ENCODE measurements at regions not wholly inside any gene's neighbourhood (a gene's known extent, or its start where the extent isn't known, plus 50 kb on each side); places are given as distances from the start of the nearest gene placed in this dataset.

DNA sequence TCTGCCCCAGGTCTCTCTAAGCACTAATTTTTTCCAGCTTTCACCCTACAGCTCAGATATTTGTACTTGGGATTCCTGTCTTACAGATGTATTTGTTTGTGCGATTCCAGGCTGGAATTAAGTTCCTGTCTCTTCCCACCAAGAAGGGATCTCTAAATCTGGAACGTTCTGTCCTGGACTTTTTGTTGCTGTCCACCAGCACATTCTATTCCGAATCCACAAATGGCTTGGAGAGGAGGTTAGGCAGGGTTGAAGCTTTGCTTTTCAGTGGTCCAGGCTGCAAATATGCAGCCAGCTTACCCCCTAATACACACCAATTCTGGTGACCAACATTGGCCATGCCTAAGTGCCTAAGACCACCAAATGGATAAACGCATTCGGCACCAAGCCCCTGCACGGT, 315.0 kb downstream of the TNS1 start:
- no peak for DNase-seq

- no peak for DNase-seq
Measured at GRCh38 chr2:217685255-217685605, 317.6 kb downstream of the TNS1 start.

DNA sequence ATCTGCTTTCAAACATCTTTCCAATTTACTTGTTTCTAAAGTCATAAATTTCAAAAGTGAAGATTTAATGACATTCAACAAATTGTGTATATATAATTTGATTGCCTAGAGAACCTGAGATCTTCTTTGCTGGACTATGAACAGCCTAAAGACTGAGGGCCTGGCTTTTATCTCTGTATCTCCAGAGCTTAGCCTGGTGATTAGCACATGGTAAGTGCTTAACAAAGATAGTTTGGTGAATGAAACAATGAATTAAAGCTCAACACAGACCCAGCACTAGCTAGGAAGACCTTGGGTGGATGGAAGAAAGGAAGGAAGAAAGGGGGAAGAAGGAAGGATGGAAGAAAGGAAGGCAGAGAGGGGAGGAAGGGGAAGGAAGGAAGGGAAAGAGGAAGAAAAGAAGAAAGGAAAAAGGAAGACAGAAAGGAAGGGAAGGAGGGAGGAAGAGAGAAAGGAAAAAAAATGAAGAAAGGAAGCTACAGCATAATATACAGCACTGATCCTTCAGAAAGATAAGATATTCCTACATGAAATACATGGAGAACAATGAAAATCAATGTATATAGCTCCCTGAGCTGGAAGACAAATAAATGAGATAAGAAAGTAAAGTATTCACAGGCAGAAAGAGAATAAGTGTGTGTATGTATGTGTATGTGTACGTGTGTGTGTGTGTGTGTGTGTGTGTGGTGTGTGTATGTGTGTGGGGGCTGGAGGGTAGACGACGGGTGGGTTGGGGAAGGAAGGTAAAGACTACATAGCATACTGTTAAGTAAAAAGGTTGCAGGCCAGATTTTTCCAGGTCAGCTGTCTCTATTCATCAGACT, 318.2 kb downstream of the TNS1 start:
- no peak for DNase-seq

GRCh38 chr2:217683106-217683870, 319.5 kb downstream of the TNS1 start:
- no peak for DNase-seq

GRCh38 chr2:217681791-217682190, 321.0 kb downstream of the TNS1 start:
- no peak for DNase-seq

GRCh38 chr2:217680381-217680780, 322.4 kb downstream of the TNS1 start:
- DNase-seq = no peak

DNA sequence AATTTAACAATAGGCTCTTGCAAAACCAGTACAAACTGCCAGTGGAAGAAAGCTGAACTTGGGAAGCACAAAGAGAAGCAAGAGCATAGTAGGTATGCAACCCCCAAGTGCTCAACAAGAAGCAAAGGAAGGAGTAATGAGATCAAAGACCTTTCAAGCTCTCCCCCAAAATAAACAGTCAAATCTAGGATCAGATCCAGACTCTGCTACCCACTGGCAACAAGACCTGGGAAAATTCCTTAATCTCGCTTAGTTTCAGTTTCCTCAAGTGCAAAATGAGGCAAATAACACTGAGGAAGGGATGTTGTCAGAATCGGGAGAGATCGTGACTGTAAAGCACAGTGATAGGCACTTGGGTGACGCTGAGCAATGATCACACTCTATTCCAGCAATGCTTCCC, 329.2 kb downstream of the TNS1 start:
- no peak for DNase-seq

GRCh38 chr2:217672472-217672871, 330.3 kb downstream of the TNS1 start:
- no peak for DNase-seq

- no peak for DNase-seq
Measured at GRCh38 chr2:217671871-217672270, 330.9 kb downstream of the TNS1 start.

DNA sequence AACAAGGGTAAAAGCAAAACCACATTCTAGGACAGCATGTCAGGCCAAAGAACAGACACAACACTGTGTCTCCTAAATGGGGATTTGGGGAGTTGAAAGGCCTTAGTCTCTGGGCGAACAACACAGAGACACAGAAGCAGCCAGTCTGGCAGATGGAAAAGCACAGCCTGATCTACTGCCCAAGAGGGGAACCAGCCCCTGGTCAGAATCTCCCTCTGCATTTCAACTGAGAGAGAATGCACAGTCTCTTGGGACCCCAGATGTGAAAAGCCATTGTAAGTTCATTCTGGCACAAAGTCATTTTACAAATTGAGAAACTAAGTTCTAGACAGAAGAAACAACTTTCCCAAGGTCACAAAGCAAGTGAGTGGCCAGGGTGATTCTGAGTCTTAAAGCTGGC, 331.7 kb downstream of the TNS1 start:
- DNase-seq = no peak

- DNase-seq = no peak
Measured at GRCh38 chr2:217669831-217670230, 333.0 kb downstream of the TNS1 start.

DNA sequence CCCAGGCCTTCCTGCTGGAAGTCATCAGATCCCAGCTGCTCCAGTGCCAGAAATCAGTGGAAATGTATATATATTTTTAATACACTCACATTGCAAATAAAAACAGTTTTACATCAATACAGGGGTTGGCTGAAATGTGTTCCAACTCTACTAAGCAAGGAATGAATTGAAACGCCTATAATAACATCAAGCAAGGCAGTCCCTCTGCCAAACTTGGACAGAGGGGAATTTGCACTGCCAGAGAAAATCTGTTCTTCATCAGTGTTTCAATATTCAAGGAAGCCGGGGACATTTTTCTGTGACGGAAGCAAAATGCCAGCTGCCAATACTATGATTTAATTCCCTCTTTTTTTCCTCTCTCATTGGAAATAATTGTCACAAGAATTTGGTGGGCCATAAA, 335.3 kb downstream of the TNS1 start:
- no peak for DNase-seq

- DNase-seq = no peak
Measured at GRCh38 chr2:217667035-217667434, 335.8 kb downstream of the TNS1 start.

GRCh38 chr2:217666338-217666737, 336.5 kb downstream of the TNS1 start:
- DNase-seq = no peak

GRCh38 chr2:217664761-217665160, 338.0 kb downstream of the TNS1 start:
- DNase-seq = no peak

DNA sequence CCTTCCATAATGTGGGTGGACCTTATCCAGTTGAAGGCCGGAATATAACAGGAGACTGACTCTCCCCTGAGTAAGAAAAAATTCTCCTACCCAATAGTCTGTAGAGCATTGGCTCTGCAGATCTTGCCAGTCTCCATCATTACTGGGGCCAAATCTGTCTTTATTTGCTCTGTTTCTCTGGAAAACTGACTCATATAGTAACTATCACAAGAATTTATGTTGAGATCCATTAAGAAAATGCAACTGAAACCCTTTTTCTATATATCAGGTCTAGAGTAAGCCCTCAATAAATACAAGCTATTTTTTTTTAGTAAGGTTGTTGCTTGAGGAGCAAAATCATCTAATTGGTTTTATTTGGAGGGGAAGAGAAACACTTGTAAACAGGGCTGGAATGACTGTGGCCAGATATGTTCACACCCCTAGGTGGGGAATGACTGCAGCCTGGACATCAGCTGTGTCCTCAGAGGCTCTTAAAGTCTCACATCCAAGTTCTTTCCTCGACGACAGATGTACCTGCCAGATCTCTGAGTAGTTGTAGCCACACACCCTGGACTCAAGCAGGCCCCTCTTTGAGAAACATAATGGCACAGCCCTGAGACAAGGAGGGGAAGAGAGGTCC, 339.7 kb downstream of the TNS1 start:
- no peak for DNase-seq

GRCh38 chr2:217661378-217661777, 341.4 kb downstream of the TNS1 start:
- no peak for DNase-seq

GRCh38 chr2:217660423-217660822, 342.4 kb downstream of the TNS1 start:
- no peak for DNase-seq

GRCh38 chr2:217658806-217659205, 344.0 kb downstream of the TNS1 start:
- DNase-seq = no peak

DNA sequence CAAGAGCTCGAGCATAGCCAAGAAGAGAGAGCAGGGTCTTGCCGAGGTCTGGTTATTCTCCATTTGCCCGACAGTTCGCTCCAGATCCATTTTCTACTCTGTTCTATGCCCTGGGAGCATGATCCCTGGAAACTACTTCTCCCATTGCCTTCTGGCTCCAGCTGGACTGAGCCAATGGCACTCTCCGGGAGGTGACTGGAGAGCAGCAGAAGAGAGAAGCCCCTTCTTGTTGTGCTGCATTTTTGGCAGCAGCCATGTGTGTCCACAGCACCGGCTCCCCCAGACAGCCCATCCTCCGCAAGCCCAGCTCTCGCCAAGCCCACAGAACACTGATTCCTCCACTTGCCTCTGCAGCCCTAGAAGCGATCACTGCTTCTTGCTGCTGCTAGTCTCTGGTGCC, 345.5 kb downstream of the TNS1 start:
- no peak for DNase-seq

DNA sequence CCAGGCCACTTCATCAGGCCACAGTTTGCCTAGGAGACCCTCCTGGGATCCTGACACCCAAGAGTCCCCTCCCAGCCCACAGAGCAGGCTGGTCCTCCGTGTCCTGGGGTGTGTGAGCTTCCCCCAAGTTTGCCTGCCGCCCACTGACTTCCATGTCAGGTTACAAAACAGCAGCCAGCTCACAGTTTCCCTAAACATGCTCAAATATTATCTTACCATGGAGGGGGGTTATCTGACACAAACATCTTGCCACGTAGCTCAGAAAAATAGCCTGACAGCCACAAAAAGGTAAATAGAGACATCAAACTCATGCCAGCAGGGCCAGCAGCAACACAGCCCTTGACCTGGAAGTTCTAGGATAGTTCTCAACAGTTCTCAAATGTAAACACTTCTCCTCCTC, 346.5 kb downstream of the TNS1 start:
- no peak for DNase-seq

DNA sequence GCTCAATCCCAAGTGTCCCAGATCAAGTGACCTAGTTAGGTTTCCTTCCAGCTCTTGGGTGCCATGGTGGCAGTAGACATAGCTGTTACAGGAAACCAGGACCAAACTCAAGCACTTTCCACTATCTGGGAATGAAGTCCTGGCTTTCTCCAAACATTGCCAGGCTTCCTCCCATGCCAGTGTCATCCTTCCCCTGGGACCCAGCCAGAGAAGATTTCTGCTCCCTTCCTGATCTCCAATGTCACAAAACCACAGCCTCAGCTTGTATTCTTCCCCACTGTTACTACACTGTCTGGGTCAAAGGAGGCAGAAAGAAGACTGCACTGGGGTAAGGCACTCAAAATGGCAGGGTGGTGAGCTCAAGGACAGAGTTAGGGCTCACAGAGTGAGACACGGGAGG, 347.1 kb downstream of the TNS1 start:
- no peak for DNase-seq

GRCh38 chr2:217654168-217654567, 348.6 kb downstream of the TNS1 start:
- DNase-seq = no peak
